ENCODE measurements at regions not wholly inside any gene's neighbourhood (a gene's known extent, or its start where the extent isn't known, plus 50 kb on each side); places are given as distances from the start of the nearest gene placed in this dataset.
"Not testable (repeated sequence)": the region's sequence is repeated elsewhere in the genome, so short reads cannot be mapped to it uniquely, and the experiment has no call there.

DNA sequence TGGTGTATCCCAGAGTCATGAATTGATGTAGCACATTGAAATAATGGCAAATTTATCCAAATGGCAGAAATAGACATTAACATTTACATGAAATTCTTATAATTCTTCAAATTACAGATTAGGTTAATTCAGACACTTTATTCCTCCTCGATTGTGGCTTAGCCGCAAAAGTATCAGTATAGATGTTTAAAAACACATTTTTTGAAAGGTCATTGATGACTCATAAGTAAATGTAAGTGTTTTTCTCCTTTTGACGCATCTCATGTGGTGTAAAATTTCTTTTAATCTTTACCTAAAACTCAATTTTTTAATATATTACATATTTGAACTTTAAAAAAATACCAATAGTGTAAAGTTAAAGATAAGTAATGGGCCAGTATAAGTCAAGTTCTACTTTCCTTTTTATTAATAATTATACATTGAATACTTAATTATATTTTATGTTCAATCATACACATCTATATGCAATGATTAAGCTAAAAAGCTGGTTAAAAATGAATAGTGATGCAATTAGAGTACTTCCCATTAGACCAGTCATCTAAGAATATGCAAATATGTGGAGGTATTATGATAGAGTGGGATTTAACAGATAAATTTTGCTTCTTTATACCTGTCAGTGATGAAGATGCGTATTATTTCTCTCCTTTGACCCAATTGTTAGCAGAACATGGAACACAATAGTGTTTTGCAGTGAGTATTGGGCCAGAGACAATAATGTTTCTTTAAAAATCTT lies 678.1 kb upstream of the DPPA4 start:
- no peak for DNase-seq

- DNase-seq: no peak
These were observed 679.0 kb upstream of the DPPA4 start for GRCh38 chr3:110016235-110016815.

GRCh38 chr3:110017304-110017703 lies 680.0 kb upstream of the DPPA4 start:
- DNase-seq: no peak

DNA sequence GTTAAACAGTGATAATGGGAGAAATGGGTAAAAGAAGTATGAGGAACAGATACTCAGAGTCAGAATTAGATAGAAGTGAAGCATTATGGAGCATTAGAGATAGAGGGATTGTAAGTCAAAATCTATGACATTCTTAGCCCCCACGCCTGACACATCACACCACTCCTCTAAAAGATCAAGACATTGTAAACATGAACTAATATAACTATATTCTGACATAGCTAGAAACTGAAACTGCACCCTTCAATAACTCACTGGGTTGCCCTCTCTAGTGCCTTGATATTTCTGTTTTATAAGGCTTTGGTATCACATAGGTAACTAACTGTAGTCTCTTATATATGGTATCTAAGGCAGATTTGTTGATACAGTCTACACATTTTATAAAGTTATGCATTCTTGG lies 684.3 kb upstream of the DPPA4 start:
- no peak for DNase-seq

DNA sequence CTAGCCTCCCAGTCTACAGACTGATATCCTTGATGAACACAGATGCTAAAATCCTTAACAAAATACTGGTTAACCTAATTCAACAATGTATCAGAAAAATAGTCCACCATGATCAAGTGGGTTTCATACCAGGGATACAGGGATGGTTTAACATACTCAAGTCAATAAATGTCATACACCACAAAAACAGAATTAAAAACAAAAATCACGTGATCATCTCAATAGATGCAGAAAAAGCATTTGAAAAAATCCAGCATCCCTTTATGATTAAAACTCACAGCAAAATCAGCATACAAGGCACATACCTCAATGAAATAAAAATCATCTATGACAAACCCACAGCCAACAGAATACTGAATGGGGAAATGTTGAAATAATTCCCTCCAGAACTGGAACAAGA lies 685.7 kb upstream of the DPPA4 start:
- not testable (repeated sequence) for DNase-seq

DNA sequence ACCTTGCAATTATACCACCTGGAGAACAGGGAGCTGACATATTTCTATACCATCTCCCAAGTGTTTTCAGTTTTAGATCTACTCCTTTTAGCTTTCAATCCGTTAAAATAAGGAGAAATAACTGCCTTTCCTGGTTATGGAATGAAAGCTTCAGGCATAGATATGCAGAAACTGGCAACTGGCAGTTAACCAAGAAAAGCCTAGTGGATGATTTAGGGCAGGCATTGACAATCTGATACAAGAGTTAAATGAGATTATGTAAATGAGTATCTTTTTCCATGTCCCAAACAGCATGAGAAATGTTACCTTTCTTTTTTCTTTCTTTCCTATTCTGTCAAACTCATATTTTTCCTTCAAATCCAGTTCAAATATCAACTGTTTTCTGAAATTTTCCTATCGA lies 689.1 kb upstream of the DPPA4 start:
- DNase-seq: no peak

GRCh38 chr3:110027446-110028080 lies 690.2 kb upstream of the DPPA4 start:
- DNase-seq: no peak

DNA sequence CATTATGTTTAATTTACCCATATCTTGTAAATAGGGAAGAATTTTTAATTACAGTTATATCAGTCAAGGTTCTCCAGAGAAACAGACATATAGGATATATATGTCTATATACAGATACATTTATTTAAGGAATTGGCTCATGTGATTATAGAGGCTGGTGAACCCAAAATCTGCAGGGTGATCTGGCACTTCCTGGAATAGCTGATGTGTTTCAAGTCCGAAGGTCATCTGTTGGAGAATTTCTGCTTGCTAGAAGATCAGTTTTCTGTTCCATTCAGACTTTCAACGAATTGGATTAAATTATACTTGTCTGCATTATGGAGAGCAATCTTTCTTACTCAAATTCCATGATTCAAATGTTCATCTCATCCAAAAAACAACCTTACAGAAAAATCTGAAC lies 694.6 kb upstream of the DPPA4 start:
- DNase-seq: no peak

DNA sequence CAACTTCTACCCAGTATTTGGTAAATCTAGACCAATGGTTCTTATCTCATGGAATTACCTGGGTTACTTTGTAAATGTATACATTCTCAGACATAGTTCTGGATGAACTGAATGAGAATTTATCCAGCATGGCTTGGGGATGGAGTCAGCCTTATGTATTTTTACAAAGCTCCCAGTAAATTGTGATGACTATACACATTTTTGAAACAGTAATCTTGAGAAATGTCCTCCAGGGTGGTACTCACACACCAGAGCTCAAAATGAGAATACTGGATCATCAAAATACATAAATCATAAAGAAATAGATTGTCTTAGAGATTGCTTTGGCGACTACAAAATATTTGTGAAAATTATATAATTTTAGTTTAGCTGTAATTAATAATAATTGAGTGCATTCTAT lies 722.1 kb upstream of the DPPA4 start:
- no peak for DNase-seq

- DNase-seq: no peak
These were observed 725.4 kb upstream of the DPPA4 start for GRCh38 chr3:110062716-110063115.

DNA sequence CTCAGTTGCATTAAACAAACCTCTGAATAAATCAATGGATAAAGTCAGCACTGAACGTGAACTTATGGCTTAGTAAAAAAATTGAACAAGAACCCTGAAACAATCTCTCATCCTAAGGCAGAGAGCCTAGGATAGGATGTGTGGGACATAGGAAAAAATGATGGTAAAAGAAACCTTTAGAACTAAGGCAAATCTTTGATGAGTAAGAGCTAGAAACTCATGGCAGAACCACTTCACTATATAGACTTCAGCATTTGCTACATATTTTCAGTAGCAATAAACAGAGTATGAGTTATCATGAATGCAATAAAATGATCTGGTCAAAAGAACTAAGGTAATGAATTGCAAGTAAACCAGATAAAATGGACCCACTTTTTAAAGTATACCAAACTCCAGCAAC lies 725.8 kb upstream of the DPPA4 start:
- no peak for DNase-seq

DNA sequence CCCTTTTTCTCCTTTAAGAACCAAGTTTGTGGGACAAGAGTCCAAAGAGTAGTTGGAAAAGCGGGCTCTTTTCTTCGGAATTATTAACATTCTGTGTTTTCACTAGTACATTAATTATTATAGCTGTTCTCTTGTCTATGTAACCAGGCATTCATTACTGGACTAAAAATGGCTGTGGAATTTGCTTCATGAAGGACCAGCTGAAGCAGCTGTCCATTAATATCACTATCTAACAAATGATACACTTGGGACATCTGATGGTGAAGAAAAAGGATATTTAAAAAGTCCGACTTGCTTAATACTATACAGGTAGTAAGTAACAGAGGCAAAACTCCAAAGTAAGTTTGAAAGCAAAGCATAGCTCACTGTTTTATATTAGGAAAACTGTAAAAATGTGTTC lies 728.9 kb upstream of the DPPA4 start:
- no peak for DNase-seq

DNA sequence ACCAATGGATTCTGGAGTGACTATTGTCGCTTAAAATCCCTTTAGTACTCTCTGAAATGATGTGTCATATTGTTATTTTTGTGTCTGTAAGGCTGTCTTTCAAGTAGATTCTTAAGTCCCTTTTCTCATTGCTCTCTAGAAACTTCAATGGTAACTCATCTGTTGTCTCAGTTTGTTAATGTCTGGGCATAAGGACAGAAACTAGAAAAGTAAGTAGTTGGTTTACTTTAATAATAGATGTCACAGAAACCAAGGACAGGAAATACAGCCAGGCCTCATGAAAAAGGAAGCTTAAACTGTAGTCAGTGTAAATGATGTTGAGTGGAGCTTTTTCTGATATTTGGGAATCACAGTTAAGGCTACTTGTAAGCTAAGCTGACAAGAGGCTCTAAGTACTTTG lies 730.2 kb upstream of the DPPA4 start:
- no peak for DNase-seq

- no peak for DNase-seq
These were observed 732.4 kb upstream of the DPPA4 start for GRCh38 chr3:110069761-110070160.

- DNase-seq: no peak
These were observed 733.0 kb upstream of the DPPA4 start for GRCh38 chr3:110070161-110070916.

DNA sequence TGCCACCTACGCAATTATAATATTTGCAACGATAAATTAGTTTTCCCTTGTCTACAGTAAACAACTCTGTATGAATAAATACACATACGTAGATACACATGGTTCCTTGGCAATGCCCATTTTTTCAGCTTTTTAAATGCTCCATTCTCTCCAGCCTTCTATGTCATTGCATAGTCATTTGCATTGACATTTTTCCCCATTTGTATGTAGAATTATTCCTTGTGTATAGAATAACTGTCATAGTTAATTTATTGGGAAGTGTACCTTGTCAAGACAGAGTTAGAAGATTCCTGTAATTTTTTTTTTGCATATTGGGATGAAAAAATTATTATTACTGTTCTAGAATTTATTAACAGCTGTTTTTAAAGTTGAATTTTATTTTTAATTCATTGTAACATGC lies 736.7 kb upstream of the DPPA4 start:
- no peak for DNase-seq

- no peak for DNase-seq
These were observed 739.7 kb upstream of the DPPA4 start for GRCh38 chr3:110077093-110077492.

DNA sequence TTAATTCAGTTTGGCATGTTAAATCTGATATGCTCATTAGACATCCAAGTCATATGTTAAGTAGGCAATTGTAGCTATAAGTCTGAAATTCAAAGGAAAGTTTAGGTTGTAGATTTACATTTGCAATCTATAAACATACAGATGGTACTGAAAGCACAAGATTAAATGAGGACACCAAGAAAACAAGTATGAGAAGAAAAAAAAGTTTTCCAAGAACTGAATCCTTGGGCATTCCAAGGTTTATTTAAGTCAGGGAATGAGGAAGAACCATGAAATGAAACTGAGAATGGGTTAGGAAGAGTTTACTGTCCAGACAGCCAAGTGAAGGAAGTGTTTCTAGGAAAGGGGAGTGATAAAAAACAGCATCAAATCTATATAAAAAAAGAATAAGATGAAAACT lies 756.1 kb upstream of the DPPA4 start:
- DNase-seq: no peak

- DNase-seq: no peak
These were observed 756.6 kb upstream of the DPPA4 start for GRCh38 chr3:110093812-110094401.

DNA sequence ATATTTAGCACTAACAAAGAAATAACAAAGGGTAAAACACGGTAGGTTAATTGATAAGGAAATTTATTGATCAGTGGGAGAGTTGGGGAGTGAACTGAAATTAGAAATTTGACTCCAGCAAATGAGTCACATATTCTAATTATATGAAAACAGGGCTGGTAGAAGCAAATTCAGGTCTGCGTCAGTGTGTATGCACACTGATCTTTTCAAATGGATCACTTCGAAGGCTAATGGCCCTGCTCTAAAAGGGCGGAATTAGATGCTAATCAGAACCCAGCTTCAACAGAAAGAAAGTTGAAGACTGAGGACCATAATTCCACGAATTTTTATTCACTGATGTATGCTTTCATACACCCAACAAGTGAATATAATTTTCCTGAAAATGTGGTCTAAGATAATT lies 762.4 kb upstream of the DPPA4 start:
- no peak for DNase-seq

DNA sequence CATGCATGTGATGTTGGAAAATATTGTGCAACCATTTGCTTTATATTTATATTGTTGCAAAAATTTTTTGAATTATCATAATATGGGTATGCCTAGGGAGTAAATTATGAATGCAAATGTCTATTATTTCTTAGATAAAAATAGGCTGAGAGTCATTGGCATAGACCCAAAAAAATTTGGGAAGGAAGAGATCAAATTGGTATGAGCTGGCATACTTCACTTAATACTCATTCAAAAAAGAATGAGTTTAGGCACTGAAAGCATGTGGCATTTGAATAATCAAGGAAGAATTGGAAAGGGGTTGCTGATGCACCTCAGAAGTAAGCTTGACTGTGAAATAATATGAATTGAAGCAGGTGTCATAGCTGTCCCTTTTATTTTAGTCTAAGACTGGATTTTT lies 764.0 kb upstream of the DPPA4 start:
- no peak for DNase-seq

DNA sequence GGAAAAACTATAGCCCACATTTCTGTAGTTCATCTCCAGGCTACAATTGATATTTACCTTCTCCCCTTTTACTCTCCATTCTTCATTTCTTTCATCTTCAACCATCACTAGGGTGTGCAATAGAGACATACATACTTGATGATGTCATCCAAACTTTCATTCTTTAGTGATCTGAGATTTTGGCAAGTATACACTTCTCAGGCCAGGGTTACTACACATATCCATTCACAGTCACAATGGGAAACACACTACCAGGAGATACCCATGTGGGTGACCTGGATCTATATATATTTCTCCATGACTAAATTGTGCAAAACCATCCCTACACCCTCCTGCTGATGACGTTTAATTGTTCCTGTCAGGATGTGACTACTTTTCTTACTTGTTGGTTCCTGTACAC lies 769.5 kb upstream of the DPPA4 start:
- DNase-seq: no peak

- DNase-seq: no peak
These were observed 786.6 kb upstream of the DPPA4 start for GRCh38 chr3:110123946-110124345.
